Trophoblast cell (in vitro differentiated cells and primary cell): ENCODE measurements at regions not wholly inside any gene's neighbourhood (a gene's known extent, or its start where the extent isn't known, plus 50 kb on each side); places are given as distances from the start of the nearest gene placed in this dataset.

ENCODE experiments used
- DNase-seq, 2 donors: peaks; one replicate each; pipeline ENCODE4 v3.0.0-alpha.2; 2016
- H2AFZ ChIP-seq: 2 replicates; pipeline ENCODE4 v1.6.1; 2013; ENCODE audit warnings: low read length, moderate library complexity, mild to moderate bottlenecking; ENCODE audit not compliant: insufficient read depth, poor library complexity
- H2AK5ac ChIP-seq: 2 replicates; pipeline ENCODE4 v1.6.1; 2013; ENCODE audit warnings: mild to moderate bottlenecking, low read length
- H2BK120ac ChIP-seq: 2 replicates; pipeline ENCODE4 v1.6.1; 2013; ENCODE audit warnings: low read length, mild to moderate bottlenecking, moderate library complexity; ENCODE audit not compliant: insufficient read depth, poor library complexity
- H2BK12ac ChIP-seq: 2 replicates; pipeline ENCODE4 v1.6.1; 2013; ENCODE audit warnings: mild to moderate bottlenecking, low read length, moderate library complexity
- H2BK5ac ChIP-seq: 2 replicates; pipeline ENCODE4 v1.6.1; 2013; ENCODE audit warnings: low read length, low read depth, moderate library complexity, mild to moderate bottlenecking; ENCODE audit not compliant: poor library complexity
- H3K14ac ChIP-seq: 2 replicates; pipeline ENCODE4 v1.6.1; 2013; ENCODE audit warnings: mild to moderate bottlenecking, low read length
- H3K18ac ChIP-seq: 2 replicates; pipeline ENCODE4 v1.6.1; 2013; ENCODE audit warnings: mild to moderate bottlenecking, low read length
- H3K23ac ChIP-seq: 2 replicates; pipeline ENCODE4 v1.6.1; 2013; ENCODE audit warnings: low read length
- H3K27ac ChIP-seq: 2 replicates; pipeline ENCODE4 v1.5.1; 2013; ENCODE audit warnings: low read depth, mild to moderate bottlenecking, inconsistent platforms, low read length, moderate library complexity
- H3K27me3 ChIP-seq: 2 replicates; pipeline ENCODE4 v1.6.1; 2013; ENCODE audit warnings: inconsistent platforms, mild to moderate bottlenecking, low read length, moderate library complexity; ENCODE audit not compliant: insufficient read depth
- H3K36me3 ChIP-seq, 2 experiments: 1 replicate in 1 of 2; 2 replicates in 1 of 2; pipeline ENCODE4 v1.6.1; 2013; ENCODE audit warnings: low read length in 2 of 2, mild to moderate bottlenecking in 2 of 2, moderate library complexity in 1 of 2; ENCODE audit not compliant: insufficient read depth in 2 of 2, control insufficient read depth in 1 of 2
- H3K4ac ChIP-seq: 2 replicates; pipeline ENCODE4 v1.6.1; 2013; ENCODE audit warnings: low read depth, mild to moderate bottlenecking, low read length, moderate library complexity
- H3K4me1 ChIP-seq, 2 experiments: 1 replicate in 1 of 2; 2 replicates in 1 of 2; pipeline ENCODE4 v1.6.1; 2013; ENCODE audit warnings: low read length in 2 of 2, mild to moderate bottlenecking in 2 of 2, moderate library complexity in 1 of 2; ENCODE audit not compliant: insufficient read depth in 2 of 2, control insufficient read depth in 1 of 2
- H3K4me2 ChIP-seq: 2 replicates; pipeline ENCODE4 v1.6.1; 2013; ENCODE audit warnings: inconsistent platforms, mild to moderate bottlenecking, low read length, moderate library complexity
- H3K4me3 ChIP-seq: 2 replicates; pipeline ENCODE4 v1.5.1; 2013; ENCODE audit warnings: mild to moderate bottlenecking, low read depth, low read length, inconsistent platforms
- H3K79me1 ChIP-seq: one replicate; pipeline ENCODE4 v1.6.1; 2013; ENCODE audit warnings: low read length
- H3K79me2 ChIP-seq: 2 replicates; pipeline ENCODE4 v1.6.1; 2013; ENCODE audit warnings: low read length, mild to moderate bottlenecking; ENCODE audit not compliant: control insufficient read depth, insufficient read depth, poor library complexity
- H3K9ac ChIP-seq: 2 replicates; pipeline ENCODE4 v1.6.1; 2013; ENCODE audit warnings: mild to moderate bottlenecking, low read length
- H3K9me3 ChIP-seq: 2 replicates; pipeline ENCODE4 v1.6.1; 2013; ENCODE audit warnings: low read depth, mild to moderate bottlenecking, control low read depth, inconsistent platforms, low read length; ENCODE audit not compliant: insufficient read depth
- H4K12ac ChIP-seq: 2 replicates; pipeline ENCODE4 v1.6.1; 2013; ENCODE audit warnings: low read depth, mild to moderate bottlenecking, low read length, moderate library complexity
- H4K8ac ChIP-seq: 2 replicates; pipeline ENCODE4 v1.6.1; 2013; ENCODE audit warnings: low read depth, mild to moderate bottlenecking, low read length, moderate library complexity
- H4K91ac ChIP-seq: one replicate; pipeline ENCODE4 v1.6.1; 2013; ENCODE audit warnings: low read depth, mild to moderate bottlenecking, low read length, moderate library complexity
- WGBS: extraction: QIAGEN DNeasy Blood & Tissue Kit; methylation state at CpG from one replicate; pipeline ENCODE4 v1.1.7; 2013; ENCODE audit warnings: missing lambda C conversion rate; ENCODE audit not compliant: insufficient read length, insufficient coverage; ENCODE audit errors: extremely low coverage; 5-methylcytosine and 5-hydroxymethylcytosine counted together

DNA sequence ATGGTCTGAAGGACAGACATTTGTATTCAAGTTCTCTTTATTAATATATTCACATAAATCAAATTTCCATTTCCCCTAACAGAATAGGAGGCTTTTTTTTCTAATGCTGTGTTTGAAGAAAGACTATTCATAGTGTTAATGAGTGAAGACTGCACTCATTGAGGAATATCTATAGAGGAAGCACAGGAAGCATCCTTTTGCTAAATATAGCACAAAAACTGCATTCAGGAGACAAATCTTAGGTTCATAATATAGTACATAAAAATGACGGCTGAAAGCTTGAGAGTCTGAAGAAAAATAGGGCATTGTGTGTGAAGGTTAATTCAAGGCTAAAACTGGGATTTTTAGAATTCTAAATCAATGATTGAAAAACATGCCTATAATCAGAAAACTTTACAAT, 50.4 kb upstream of the ANKRD50 start:
- no peak overlapping the region for H3K4me2 ChIP-seq
- no CpG with 5 or more reads among the region's 1 CpG for WGBS
- H2AK5ac ChIP-seq = no peak overlapping the region
- H2BK120ac ChIP-seq = no peak overlapping the region
- H3K9me3 ChIP-seq = no peaks in the 10 kb centered on the region
- no peak overlapping the region for H3K9ac ChIP-seq
- H4K8ac ChIP-seq = no peak overlapping the region
- no peaks in the 10 kb centered on the region for H3K79me2 ChIP-seq
- no peak overlapping the region for H3K14ac ChIP-seq
- no peaks in the 10 kb centered on the region for H3K79me1 ChIP-seq
- no peaks in the 10 kb centered on the region for H3K4me1 ChIP-seq
- no peak overlapping the region for H2BK12ac ChIP-seq
- no peaks in the 10 kb centered on the region for H3K36me3 ChIP-seq
- no peak for DNase-seq
- H3K4me3 ChIP-seq = no peak overlapping the region
- H3K27me3 ChIP-seq = no peaks in the 10 kb centered on the region
- H2BK5ac ChIP-seq = no peak overlapping the region
- no peak overlapping the region for H4K12ac ChIP-seq
- H4K91ac ChIP-seq = no peak overlapping the region
- H3K27ac ChIP-seq = no peak overlapping the region
- no peak overlapping the region for H3K23ac ChIP-seq
- no peak overlapping the region for H2AFZ ChIP-seq
- H3K4ac ChIP-seq = no peak overlapping the region
- no peak overlapping the region for H3K18ac ChIP-seq
